ENCODE measurements at regions not wholly inside any gene's neighbourhood (a gene's known extent, or its start where the extent isn't known, plus 50 kb on each side); places are given as distances from the start of the nearest gene placed in this dataset.
"Not testable (repeated sequence)": the region's sequence is repeated elsewhere in the genome, so short reads cannot be mapped to it uniquely, and the experiment has no call there.

DNA sequence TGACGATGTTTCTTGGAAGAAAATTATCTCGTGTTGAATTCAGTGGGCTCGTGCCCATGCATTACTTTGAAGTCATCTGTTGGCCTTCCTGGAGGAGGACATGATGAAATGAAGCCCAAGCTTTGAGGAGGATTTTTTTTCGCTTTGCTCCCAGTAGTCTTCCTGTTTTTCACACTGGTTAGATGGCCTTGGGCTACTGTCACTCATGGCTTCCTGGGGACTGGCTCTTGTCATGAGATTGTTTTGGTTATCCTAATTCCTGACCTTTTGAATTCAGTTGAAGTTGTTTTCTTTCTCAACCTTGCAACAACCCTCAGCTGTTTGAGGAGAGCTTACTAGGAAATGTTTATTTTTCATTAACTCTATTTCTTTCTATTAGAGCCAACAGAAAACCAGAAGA lies 430.7 kb downstream of the HS3ST3B1 start:
- DNase-seq (ENCODE audit: extremely low spot score), result no peak

DNA sequence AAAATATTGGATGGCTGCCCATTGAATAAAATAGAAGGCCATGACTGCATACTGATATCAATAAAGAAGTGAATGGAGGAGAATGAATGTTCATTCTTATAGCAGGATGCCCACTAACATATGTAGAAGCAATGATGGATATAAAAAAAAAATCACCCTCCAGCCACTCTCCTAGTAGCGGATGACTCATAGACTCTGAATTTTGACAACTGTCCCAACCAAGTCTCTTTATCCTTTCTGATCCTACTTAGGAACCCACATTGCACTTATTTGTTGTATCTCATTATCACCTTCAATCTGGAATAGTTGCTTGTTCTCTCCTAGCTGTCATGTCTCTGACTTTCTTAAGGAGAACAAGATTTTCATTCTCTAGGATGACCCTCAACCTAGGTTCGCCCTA lies 429.9 kb downstream of the HS3ST3B1 start:
- TF ChIP-seq, protein P1, sequence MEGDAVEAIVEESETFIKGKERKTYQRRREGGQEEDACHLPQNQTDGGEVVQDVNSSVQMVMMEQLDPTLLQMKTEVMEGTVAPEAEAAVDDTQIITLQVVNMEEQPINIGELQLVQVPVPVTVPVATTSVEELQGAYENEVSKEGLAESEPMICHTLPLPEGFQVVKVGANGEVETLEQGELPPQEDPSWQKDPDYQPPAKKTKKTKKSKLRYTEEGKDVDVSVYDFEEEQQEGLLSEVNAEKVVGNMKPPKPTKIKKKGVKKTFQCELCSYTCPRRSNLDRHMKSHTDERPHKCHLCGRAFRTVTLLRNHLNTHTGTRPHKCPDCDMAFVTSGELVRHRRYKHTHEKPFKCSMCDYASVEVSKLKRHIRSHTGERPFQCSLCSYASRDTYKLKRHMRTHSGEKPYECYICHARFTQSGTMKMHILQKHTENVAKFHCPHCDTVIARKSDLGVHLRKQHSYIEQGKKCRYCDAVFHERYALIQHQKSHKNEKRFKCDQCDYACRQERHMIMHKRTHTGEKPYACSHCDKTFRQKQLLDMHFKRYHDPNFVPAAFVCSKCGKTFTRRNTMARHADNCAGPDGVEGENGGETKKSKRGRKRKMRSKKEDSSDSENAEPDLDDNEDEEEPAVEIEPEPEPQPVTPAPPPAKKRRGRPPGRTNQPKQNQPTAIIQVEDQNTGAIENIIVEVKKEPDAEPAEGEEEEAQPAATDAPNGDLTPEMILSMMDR (IDR thresholded peaks at IDR 0.05; ENCODE audit: control extremely low read depth, extremely low read depth, low read depth, missing control alignments), result no peak
- POLR2A ChIA-PET, result no interaction called here
- DNase-seq (ENCODE audit: extremely low spot score), result no peak
- CTCF ChIA-PET, result interaction anchor here (1.4 kb wide), 1 partner anchor 17 kb away, joined by 3 read pairs; no protein-coding TSS in a partner anchor

More for the DNA sequence above, 430.7 kb downstream of the HS3ST3B1 start:
- ChIA-PET CTCF (interaction anchor here (1.1 to 1.4 kb wide), 2 partner anchors 17 to 327 kb away, joined by 3 read pairs; no protein-coding TSS in a partner anchor), POLR2A (no interaction called here)
- TF ChIP-seq, protein P1 (IDR thresholded peaks at IDR 0.05; ENCODE audit: control extremely low read depth, extremely low read depth, low read depth, missing control alignments), result no peak

DNA sequence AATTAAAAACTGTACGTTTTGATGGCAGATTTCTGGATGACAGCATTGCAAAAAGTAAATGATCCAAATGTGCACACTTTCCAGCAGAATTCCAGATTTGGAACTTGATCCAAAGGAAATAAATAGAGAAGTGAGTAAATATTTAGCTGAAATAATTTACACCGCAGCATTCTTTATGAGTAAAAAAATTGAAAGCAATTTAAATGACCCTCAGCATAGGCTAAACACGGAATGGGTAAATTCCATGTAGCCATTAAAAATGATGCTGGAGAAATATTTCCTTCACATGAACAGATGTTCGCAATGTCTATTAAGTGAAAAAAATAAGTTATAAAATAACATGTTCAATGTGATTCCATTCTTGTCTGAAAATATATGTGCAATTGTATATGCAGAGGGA lies 424.8 kb downstream of the HS3ST3B1 start:
- ChIA-PET CTCF (interaction anchor here (1.0 to 1.3 kb wide), 2 partner anchors 60 to 63 kb away, joined by 3 read pairs; no protein-coding TSS in a partner anchor), POLR2A (no interaction called here)
- TF ChIP-seq, protein P1 (IDR thresholded peaks at IDR 0.05; ENCODE audit: control extremely low read depth, extremely low read depth, low read depth, missing control alignments), result no peak
- DNase-seq (ENCODE audit: extremely low spot score), result no peak

DNA sequence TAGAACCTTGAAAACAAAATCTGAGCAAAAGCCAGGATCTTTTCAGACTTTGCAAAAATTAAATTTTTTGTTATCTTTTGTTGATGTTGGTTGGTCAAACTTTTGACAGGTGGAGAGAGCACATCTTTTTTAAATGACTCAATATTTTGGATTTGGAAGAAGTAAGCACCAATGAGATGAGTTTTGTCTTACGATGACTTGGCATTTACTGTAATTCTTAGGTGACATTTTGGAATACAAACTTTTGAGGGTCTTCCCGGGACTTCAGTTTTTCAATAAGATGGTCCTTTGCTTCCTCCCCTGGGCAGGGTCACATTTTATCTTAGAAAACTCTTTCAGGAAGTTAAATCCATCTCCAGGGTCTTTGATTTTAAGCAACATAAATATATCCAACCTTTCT lies 423.9 kb downstream of the HS3ST3B1 start:
- POLR2A ChIA-PET, result no interaction called here
- CTCF ChIA-PET, result no interaction called here
- TF ChIP-seq, protein P1 (IDR thresholded peaks at IDR 0.05; ENCODE audit: control extremely low read depth, extremely low read depth, low read depth, missing control alignments), result no peak
- no peak for DNase-seq (ENCODE audit: extremely low spot score)

DNA sequence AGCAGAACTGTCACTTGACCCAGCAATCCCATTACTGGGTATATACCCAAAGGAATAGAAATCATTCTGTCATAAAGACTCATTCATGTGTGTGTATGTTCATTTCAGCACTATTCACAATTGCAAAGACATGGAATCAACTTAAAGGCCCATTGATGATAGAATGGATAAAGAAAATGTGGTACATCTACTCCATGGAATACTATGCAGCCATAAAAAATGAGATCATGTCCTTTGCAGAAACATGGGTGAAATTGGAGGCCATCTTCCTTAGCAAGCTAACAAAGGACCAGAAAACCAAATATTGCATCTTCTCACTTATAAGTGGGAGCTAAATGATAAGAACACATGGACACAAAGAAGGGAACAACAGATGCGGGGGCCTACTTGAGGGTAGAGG lies 422.5 kb downstream of the HS3ST3B1 start:
- DNase-seq (ENCODE audit: extremely low spot score); POLR2A ChIA-PET: not testable (repeated sequence)
- CTCF ChIA-PET, result interaction anchor here (1.0 kb wide), 1 partner anchor 15 kb away, joined by 3 read pairs; no protein-coding TSS in a partner anchor

DNA sequence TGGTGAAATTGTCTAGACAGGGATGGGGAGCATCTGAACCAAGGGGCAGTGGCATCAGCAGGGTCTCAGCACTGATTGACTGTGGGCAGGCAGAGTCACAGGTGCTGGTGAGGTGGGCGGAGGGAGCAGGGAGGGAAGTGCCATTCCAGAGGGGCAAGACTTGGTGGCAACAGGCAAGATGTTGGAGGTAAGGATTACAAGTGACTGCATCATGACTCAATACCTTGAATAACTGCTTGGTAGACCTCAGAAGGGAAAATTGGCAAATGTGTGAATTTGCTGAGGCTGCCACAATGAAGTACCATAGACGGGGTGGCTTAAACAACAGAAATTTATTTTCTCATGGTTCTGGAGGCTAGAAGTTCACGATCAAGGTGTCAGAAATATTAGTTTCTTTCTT lies 419.1 kb downstream of the HS3ST3B1 start:
- no peak for DNase-seq (ENCODE audit: extremely low spot score)
- TF ChIP-seq, protein P1 (IDR thresholded peaks at IDR 0.05; ENCODE audit: control extremely low read depth, extremely low read depth, low read depth, missing control alignments), result no peak
- CTCF ChIA-PET, result interaction anchor here (1.0 kb wide), 1 partner anchor 8 kb away, joined by 3 read pairs; no protein-coding TSS in a partner anchor
- POLR2A ChIA-PET, result no interaction called here

DNA sequence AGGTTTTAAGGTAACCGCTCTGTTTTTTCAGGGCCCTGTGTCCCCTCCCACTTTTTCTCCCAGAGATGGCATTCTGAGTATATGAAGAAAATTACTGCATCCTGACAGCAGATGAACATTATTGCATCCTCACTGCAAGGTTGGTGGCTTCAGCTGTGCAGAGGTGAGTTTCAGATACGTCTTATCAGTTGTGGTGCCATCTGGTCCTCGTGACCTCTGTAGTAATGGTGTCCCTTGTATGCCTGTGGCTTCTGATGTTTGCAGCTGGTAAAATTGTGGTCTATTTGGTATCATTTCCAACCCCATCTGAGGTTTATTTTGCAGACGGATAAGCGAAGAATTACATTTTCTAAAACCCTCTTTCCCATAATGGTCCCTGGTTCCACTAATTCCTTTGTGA lies 417.0 kb downstream of the HS3ST3B1 start:
- ChIA-PET CTCF (no interaction called here), POLR2A (no interaction called here)
- TF ChIP-seq, protein P1 (IDR thresholded peaks at IDR 0.05; ENCODE audit: control extremely low read depth, extremely low read depth, low read depth, missing control alignments), result no peak
- DNase-seq (ENCODE audit: extremely low spot score), result no peak
